Brain microvascular endothelial cell (primary cell): ENCODE measurements at regions not wholly inside any gene's neighbourhood (a gene's known extent, or its start where the extent isn't known, plus 50 kb on each side); places are given as distances from the start of the nearest gene placed in this dataset.
A peak's percentile ranks its signal among the peaks of the same experiment; 100 is the strongest.

Experiments
- DNase-seq: peaks from one replicate; pipeline ENCODE4 v3.0.0-alpha.2; 2020
- H3K27ac ChIP-seq: fragments of 250-450 bp; sonication (Bioruptor Pico); 2 replicates; pipeline ENCODE4 v1.5.1; 2020; ENCODE audit warnings: mild to moderate bottlenecking, moderate library complexity
- H3K27me3 ChIP-seq: fragments of 250-450 bp; sonication (Bioruptor Pico); replicated peaks from 2 replicates; pipeline ENCODE4 v1.5.1; 2020; ENCODE audit warnings: mild to moderate bottlenecking
- H3K36me3 ChIP-seq: fragments of 250-450 bp; sonication (Bioruptor Pico); replicated peaks from 2 replicates; pipeline ENCODE4 v1.5.1; 2020; ENCODE audit warnings: mild to moderate bottlenecking
- H3K4me3 ChIP-seq: 2 replicates; pipeline ENCODE4 v1.5.1; 2011; ENCODE audit warnings: low read depth, mild to moderate bottlenecking, control low read depth, low read length, moderate library complexity
- in situ Hi-C: cut with HindIII; loops from 2 replicates; pipeline ENCODE4 v1.10.0; 2017; ENCODE audit warnings: low sequenced_read_pairs, low pct_ligation_motif_present
- TF ChIP-seq, protein P1 (sequence below): IDR thresholded peaks from 2 replicates; pipeline ENCODE4 v1.5.1; 2011; ENCODE audit warnings: low read depth, mild to moderate bottlenecking, moderate library complexity, low read length, control low read depth, inconsistent platforms; ENCODE audit errors: missing control alignments

- in situ Hi-C loops, result no loop called here
- TF ChIP-seq, protein P1, sequence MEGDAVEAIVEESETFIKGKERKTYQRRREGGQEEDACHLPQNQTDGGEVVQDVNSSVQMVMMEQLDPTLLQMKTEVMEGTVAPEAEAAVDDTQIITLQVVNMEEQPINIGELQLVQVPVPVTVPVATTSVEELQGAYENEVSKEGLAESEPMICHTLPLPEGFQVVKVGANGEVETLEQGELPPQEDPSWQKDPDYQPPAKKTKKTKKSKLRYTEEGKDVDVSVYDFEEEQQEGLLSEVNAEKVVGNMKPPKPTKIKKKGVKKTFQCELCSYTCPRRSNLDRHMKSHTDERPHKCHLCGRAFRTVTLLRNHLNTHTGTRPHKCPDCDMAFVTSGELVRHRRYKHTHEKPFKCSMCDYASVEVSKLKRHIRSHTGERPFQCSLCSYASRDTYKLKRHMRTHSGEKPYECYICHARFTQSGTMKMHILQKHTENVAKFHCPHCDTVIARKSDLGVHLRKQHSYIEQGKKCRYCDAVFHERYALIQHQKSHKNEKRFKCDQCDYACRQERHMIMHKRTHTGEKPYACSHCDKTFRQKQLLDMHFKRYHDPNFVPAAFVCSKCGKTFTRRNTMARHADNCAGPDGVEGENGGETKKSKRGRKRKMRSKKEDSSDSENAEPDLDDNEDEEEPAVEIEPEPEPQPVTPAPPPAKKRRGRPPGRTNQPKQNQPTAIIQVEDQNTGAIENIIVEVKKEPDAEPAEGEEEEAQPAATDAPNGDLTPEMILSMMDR, result peak; percentile 42
- Histone ChIP-seq H3K27ac (no peak overlapping the region), H3K4me3 (no peak overlapping the region), H3K27me3 (no peaks in the 10 kb centered on the region), H3K36me3 (no peaks in the 10 kb centered on the region)
- DNase-seq, result peak; percentile 21
Measured at GRCh38 chr15:47194718-47195117, 522.6 kb upstream of the SEMA6D start.

- no peaks in the 10 kb centered on the region for H3K27me3 ChIP-seq
- in situ Hi-C loops, result no loop called here
- no peak overlapping the region for H3K27ac ChIP-seq
- no peaks in the 10 kb centered on the region for H3K36me3 ChIP-seq
- TF ChIP-seq, protein P1, result peak; percentile 92
- DNase-seq, result peak; percentile 82
- H3K4me3 ChIP-seq, result no peak overlapping the region
Measured at GRCh38 chr15:47196048-47196447, 521.3 kb upstream of the SEMA6D start.

DNA sequence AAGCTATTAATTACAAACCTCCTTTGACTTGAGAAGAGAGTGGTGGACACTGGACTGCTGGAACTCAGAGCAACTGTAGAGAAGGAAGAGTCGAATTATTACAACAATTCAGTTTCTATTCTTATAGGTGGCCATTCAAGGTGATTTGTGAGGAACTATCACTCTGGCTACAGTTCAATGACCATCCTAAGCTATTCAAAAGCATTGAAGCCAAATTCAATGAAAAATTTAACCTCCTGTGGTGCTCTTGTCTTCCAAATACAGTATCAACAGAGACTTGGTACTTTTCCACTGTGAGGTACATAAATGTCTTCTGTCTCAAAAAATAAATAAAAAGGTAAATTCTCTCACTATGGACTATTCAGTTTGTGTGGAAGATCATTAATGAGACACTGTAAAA is 513.3 kb upstream of the SEMA6D start:
- Histone ChIP-seq H3K4me3 (no peak overlapping the region), H3K27ac (no peak overlapping the region), H3K27me3 (no peaks in the 10 kb centered on the region), H3K36me3 (no peaks in the 10 kb centered on the region)
- no peak for DNase-seq
- TF ChIP-seq, protein P1, result no peak
- in situ Hi-C loops, result no loop called here

DNA sequence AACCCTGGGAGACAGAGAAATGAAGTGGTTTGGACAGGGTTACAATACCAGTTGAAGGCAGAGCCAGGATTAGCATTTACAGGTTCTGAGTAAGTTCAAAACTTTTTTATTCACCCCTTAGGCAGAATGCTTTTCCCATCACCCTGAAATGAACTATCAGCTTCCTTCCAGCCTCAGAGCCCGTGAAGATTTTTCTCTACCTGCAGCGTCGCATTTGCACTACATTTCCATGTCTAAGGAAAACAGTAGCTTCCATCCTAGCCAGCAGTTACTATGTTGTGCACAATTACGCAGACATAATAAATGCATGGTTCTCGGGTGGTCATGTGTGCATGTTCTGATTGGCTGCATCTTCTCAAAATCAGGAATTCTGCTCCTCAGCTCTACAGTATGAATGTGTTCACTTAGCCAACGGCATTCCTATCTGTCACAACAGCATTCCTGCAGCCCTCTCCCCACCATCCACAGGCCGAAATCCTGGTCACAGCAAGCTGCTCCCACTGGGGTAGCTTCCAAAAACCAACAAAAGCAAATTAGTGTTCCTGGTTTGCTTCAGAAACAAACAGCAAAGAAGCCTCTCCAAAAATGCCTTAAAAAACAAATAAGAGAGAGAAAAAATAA is 510.8 kb upstream of the SEMA6D start:
- in situ Hi-C loops, result no loop called here
- DNase-seq, result no peak
- Histone ChIP-seq H3K36me3 (no peaks in the 10 kb centered on the region), H3K27ac (no peak overlapping the region), H3K27me3 (no peaks in the 10 kb centered on the region), H3K4me3 (no peak overlapping the region)
- TF ChIP-seq, protein P1, result no peak

DNA sequence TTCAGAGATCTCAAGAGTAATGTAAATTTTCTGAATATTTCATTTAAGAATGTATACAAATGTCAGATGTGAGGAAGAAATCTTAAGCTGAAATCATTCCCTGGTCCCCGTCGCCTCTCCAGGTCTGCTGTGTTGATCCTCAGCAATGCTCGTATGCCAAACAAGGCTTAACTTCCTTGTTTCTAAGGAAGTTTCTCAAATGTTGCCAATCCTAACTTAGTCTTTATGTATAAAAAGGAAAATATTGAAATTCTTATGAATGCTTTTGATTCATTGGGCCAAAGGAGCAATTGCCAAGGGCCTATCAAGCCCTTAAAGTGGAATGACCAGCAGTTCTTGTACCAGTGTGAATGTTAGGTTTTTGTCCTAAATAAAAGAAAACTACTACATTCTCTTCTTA is 507.7 kb upstream of the SEMA6D start:
- no peak overlapping the region for H3K4me3 ChIP-seq
- H3K27me3 ChIP-seq, result no peaks in the 10 kb centered on the region
- in situ Hi-C loops, result no loop called here
- no peak for DNase-seq
- no peaks in the 10 kb centered on the region for H3K36me3 ChIP-seq
- TF ChIP-seq, protein P1, result no peak
- no peak overlapping the region for H3K27ac ChIP-seq
